CD4-positive, CD25-positive, alpha-beta regulatory T cell (primary cell): ENCODE measurements at regions not wholly inside any gene's neighbourhood (a gene's known extent, or its start where the extent isn't known, plus 50 kb on each side); places are given as distances from the start of the nearest gene placed in this dataset.
A peak's percentile ranks its signal among the peaks of the same experiment; 100 is the strongest.

Experiments
- ATAC-seq, 2 donors: fragments of 150-1000 bp; cut with Tn5 transposase; one replicate each; pipeline ENCODE4 v1.10.0; 2021; ENCODE audit warnings: low read depth in 2 of 2, moderate number of reproducible peaks in 2 of 2, moderate library complexity in 1 of 2
- DNase-seq, 3 donors: peaks; one replicate each; pipeline versions ENCODE4 v3.0.0 to v3.0.0-alpha.2; 2012 to 2022; ENCODE audit warnings: mixed read lengths in 1 of 3
- H3K27ac ChIP-seq: one replicate; pipeline ENCODE4 v1.7.0; 2013; ENCODE audit warnings: mild to moderate bottlenecking, low read length; ENCODE audit not compliant: insufficient read depth, poor library complexity, severe bottlenecking
- H3K27me3 ChIP-seq: one replicate; pipeline ENCODE4 v1.7.0; 2013; ENCODE audit warnings: low read length; ENCODE audit not compliant: control insufficient read depth, insufficient read depth
- H3K36me3 ChIP-seq: one replicate; pipeline ENCODE4 v1.7.0; 2013; ENCODE audit warnings: mild to moderate bottlenecking, low read length, moderate library complexity; ENCODE audit not compliant: control insufficient read depth, insufficient read depth
- H3K4me1 ChIP-seq: 2 replicates; pipeline ENCODE4 v1.7.0; 2013; ENCODE audit warnings: mild to moderate bottlenecking, low read length; ENCODE audit not compliant: insufficient read depth, control insufficient read depth, poor library complexity, severe bottlenecking
- H3K4me3 ChIP-seq: one replicate; pipeline ENCODE4 v1.7.0; 2013; ENCODE audit warnings: low read depth, mild to moderate bottlenecking, low read length, moderate library complexity
- H3K9me3 ChIP-seq, 2 experiments: 1 replicate in 1 of 2; 2 replicates in 1 of 2; pipeline ENCODE4 v1.7.0; 2013; ENCODE audit warnings: low read length in 2 of 2, mild to moderate bottlenecking in 1 of 2, moderate library complexity in 1 of 2; ENCODE audit not compliant: control insufficient read depth in 2 of 2
- H3K27ac Mint-ChIP-seq, 3 donors: one replicate each; pipeline ENCODE4 v1.8.0; 2020 to 2022; ENCODE audit warnings: mild to moderate bottlenecking in 3 of 3, mixed read lengths in 3 of 3, moderate library complexity in 2 of 3
- H3K27me3 Mint-ChIP-seq: one replicate; pipeline ENCODE4 v1.8.0; 2022; ENCODE audit warnings: mild to moderate bottlenecking, mixed read lengths
- H3K36me3 Mint-ChIP-seq: one replicate; pipeline ENCODE4 v1.8.0; 2020; ENCODE audit warnings: mixed read lengths
- H3K4me1 Mint-ChIP-seq, 4 donors: one replicate each; pipeline ENCODE4 v1.8.0; 2020 to 2022; ENCODE audit warnings: mixed read lengths in 4 of 4, mild to moderate bottlenecking in 1 of 4
- H3K4me3 Mint-ChIP-seq, 4 donors: one replicate each; pipeline ENCODE4 v1.8.0; 2020 to 2022; ENCODE audit warnings: mild to moderate bottlenecking in 4 of 4, mixed read lengths in 4 of 4, moderate library complexity in 3 of 4
- H3K9me3 Mint-ChIP-seq, 7 donors: one replicate each; pipeline ENCODE4 v1.8.0; 2020 to 2022; ENCODE audit warnings: mixed read lengths in 7 of 7, mild to moderate bottlenecking in 3 of 7, moderate library complexity in 2 of 7

- H3K27me3 ChIP-seq = no peaks in the 10 kb centered on the region
- no peaks in the 10 kb centered on the region for H3K36me3 Mint-ChIP-seq
Measured at GRCh38 chr20:7375905-7376304, 564.4 kb downstream of the HAO1 start.

GRCh38 chr20:7378864-7379605 is 561.2 kb downstream of the HAO1 start:
- H3K36me3 Mint-ChIP-seq = no peaks in the 10 kb centered on the region

More at GRCh38 chr20:7375905-7376304, 564.4 kb downstream of the HAO1 start:
- Histone ChIP-seq H3K27ac (no peak overlapping the region), H3K9me3 (no peaks in the 10 kb centered on the region), H3K4me3 (no peak overlapping the region), H3K36me3 (no peaks in the 10 kb centered on the region), H3K4me1 (no peaks in the 10 kb centered on the region)
- DNase-seq = peak in 1 of 3 donors; percentile 16
- H3K9me3 Mint-ChIP-seq = peaks cover 0 to 5% (median 3%) of the 10 kb centered on the region in 7 donors
- no peak for ATAC-seq
- H3K27me3 Mint-ChIP-seq = no peaks in the 10 kb centered on the region
- no peaks in the 10 kb centered on the region for H3K4me1 Mint-ChIP-seq
- H3K4me3 Mint-ChIP-seq = no peak overlapping the region
- H3K27ac Mint-ChIP-seq = no peak overlapping the region

GRCh38 chr20:7379621-7380220 is 560.5 kb downstream of the HAO1 start:
- Histone ChIP-seq H3K4me1 (no peaks in the 10 kb centered on the region), H3K9me3 (no peaks in the 10 kb centered on the region), H3K36me3 (no peaks in the 10 kb centered on the region), H3K27me3 (no peaks in the 10 kb centered on the region), H3K27ac (no peak overlapping the region), H3K4me3 (no peak overlapping the region)
- Mint-ChIP-seq H3K4me3 (no peak overlapping the region), H3K27me3 (no peaks in the 10 kb centered on the region), H3K9me3 (peaks cover 3 to 12% (median 5%) of the 10 kb centered on the region in 7 donors), H3K36me3 (no peaks in the 10 kb centered on the region), H3K4me1 (no peaks in the 10 kb centered on the region), H3K27ac (no peak overlapping the region)
- no peak for ATAC-seq
- DNase-seq = no peak

More at GRCh38 chr20:7378864-7379605, 561.2 kb downstream of the HAO1 start:
- H3K27ac Mint-ChIP-seq = no peak overlapping the region
- Histone ChIP-seq H3K36me3 (no peaks in the 10 kb centered on the region), H3K27me3 (no peaks in the 10 kb centered on the region), H3K9me3 (no peaks in the 10 kb centered on the region), H3K4me1 (no peaks in the 10 kb centered on the region), H3K4me3 (no peak overlapping the region), H3K27ac (no peak overlapping the region)
- no peaks in the 10 kb centered on the region for H3K27me3 Mint-ChIP-seq
- DNase-seq (no peak), ATAC-seq (no peak)
- H3K4me1 Mint-ChIP-seq = no peaks in the 10 kb centered on the region
- H3K9me3 Mint-ChIP-seq = peaks cover 3 to 11% (median 5%) of the 10 kb centered on the region in 7 donors
- no peak overlapping the region for H3K4me3 Mint-ChIP-seq

GRCh38 chr20:7383216-7383615 is 557.0 kb downstream of the HAO1 start:
- Histone ChIP-seq H3K27ac (no peak overlapping the region), H3K27me3 (no peaks in the 10 kb centered on the region), H3K4me3 (no peak overlapping the region), H3K36me3 (no peaks in the 10 kb centered on the region), H3K4me1 (no peaks in the 10 kb centered on the region), H3K9me3 (no peaks in the 10 kb centered on the region)
- Mint-ChIP-seq H3K4me1 (no peaks in the 10 kb centered on the region), H3K36me3 (no peaks in the 10 kb centered on the region), H3K27ac (no peak overlapping the region), H3K9me3 (peaks cover 3 to 20% (median 6%) of the 10 kb centered on the region in 7 donors), H3K27me3 (no peaks in the 10 kb centered on the region), H3K4me3 (no peak overlapping the region)
- DNase-seq (no peak), ATAC-seq (no peak)

- no peaks in the 10 kb centered on the region for H3K9me3 ChIP-seq
- no peak for DNase-seq
- H3K27ac Mint-ChIP-seq = no peak overlapping the region
- no peaks in the 10 kb centered on the region for H3K27me3 ChIP-seq
- H3K4me1 Mint-ChIP-seq = no peaks in the 10 kb centered on the region
- no peaks in the 10 kb centered on the region for H3K36me3 ChIP-seq
- no peak overlapping the region for H3K4me3 ChIP-seq
- ATAC-seq = no peak
- no peak overlapping the region for H3K4me3 Mint-ChIP-seq
- no peak overlapping the region for H3K27ac ChIP-seq
- H3K9me3 Mint-ChIP-seq = peaks cover 0 to 13% (median 8%) of the 10 kb centered on the region in 7 donors
- no peaks in the 10 kb centered on the region for H3K36me3 Mint-ChIP-seq
- H3K4me1 ChIP-seq = no peaks in the 10 kb centered on the region
- no peaks in the 10 kb centered on the region for H3K27me3 Mint-ChIP-seq
Measured at GRCh38 chr20:7387638-7388193, 552.5 kb downstream of the HAO1 start.

- H3K9me3 Mint-ChIP-seq = peaks cover 0 to 13% (median 4%) of the 10 kb centered on the region in 7 donors
- no peaks in the 10 kb centered on the region for H3K36me3 ChIP-seq
- H3K4me3 Mint-ChIP-seq = no peak overlapping the region
- H3K27ac Mint-ChIP-seq = no peak overlapping the region
- no peaks in the 10 kb centered on the region for H3K9me3 ChIP-seq
- H3K27ac ChIP-seq = no peak overlapping the region
- H3K27me3 ChIP-seq = no peaks in the 10 kb centered on the region
- ATAC-seq = no peak
- no peaks in the 10 kb centered on the region for H3K27me3 Mint-ChIP-seq
- no peaks in the 10 kb centered on the region for H3K36me3 Mint-ChIP-seq
- DNase-seq = no peak
- H3K4me1 ChIP-seq = no peaks in the 10 kb centered on the region
- H3K4me3 ChIP-seq = no peak overlapping the region
- H3K4me1 Mint-ChIP-seq = no peaks in the 10 kb centered on the region
Measured at GRCh38 chr20:7389216-7389615, 551.0 kb downstream of the HAO1 start.

- Histone ChIP-seq H3K27ac (no peak overlapping the region), H3K4me3 (no peak overlapping the region), H3K4me1 (no peaks in the 10 kb centered on the region), H3K27me3 (no peaks in the 10 kb centered on the region), H3K36me3 (no peaks in the 10 kb centered on the region), H3K9me3 (no peaks in the 10 kb centered on the region)
- no peak for ATAC-seq
- DNase-seq = no peak
- no peaks in the 10 kb centered on the region for H3K4me1 Mint-ChIP-seq
- H3K9me3 Mint-ChIP-seq = peaks cover 0 to 15% (median 3%) of the 10 kb centered on the region in 7 donors
- no peaks in the 10 kb centered on the region for H3K36me3 Mint-ChIP-seq
- no peak overlapping the region for H3K27ac Mint-ChIP-seq
- no peaks in the 10 kb centered on the region for H3K27me3 Mint-ChIP-seq
- H3K4me3 Mint-ChIP-seq = peak overlapping the region in 1 of 4 donors; percentile 54
Measured at GRCh38 chr20:7392542-7393206, 547.6 kb downstream of the HAO1 start.
